ENCODE measurements at regions not wholly inside any gene's neighbourhood (a gene's known extent, or its start where the extent isn't known, plus 50 kb on each side); places are given as distances from the start of the nearest gene placed in this dataset.

DNA sequence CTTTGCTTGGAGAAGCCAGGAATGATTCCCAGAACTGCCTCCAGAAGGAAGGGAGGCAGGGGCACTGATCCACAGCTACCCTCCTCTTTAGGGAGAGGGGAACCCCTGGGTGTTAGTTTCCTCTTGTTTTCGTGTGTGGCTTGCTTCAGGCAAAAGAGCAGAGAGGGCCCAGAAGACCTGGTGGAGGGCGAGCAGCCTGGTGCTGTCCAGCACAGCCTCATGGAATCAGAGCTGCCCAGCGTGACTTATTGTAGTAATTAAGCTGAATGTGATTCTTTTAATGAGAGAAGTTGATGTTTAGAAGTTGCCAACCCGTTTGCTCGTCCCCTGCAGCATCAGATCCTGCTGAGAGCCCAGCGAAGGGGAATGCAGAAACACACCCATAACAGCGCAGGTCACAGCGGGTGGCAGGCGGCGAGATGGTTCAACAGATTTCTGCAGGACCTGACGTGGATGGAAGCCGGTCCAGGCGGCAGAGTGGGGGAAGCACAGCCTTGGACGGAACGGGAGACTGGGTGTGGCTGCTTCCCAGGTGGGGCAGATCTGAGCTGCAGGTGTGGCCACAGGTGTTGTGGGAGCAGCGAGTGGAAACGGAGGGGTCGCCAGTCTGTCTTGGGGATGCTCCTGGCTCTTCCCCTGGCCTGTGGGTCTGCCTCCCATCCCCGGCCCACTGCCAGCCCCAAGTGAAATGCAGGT lies 53.7 kb upstream of the SHH start:
- Histone ChIP-seq H4K20me1 (ENCODE audit: control insufficient read depth, insufficient read depth, low read depth, low read length) (no peaks in the 10 kb centered on the region), H3K27me3 (ENCODE audit: control insufficient read depth, low read length) (no peaks in the 10 kb centered on the region), H3K9me2 (replicated peaks; ENCODE audit: control insufficient read depth, low read length) (no peaks in the 10 kb centered on the region), H3K4me1 (ENCODE audit: control insufficient read depth, low read length) (no peaks in the 10 kb centered on the region), H3K9me3 (ENCODE audit: control insufficient read depth, insufficient read depth, low read length) (no peaks in the 10 kb centered on the region), H3K4me2 (ENCODE audit: low read length) (no peak overlapping the region), H3F3A (ENCODE audit: control insufficient read depth, insufficient read depth) (no peaks in the 10 kb centered on the region), H3K4me3 (ENCODE audit: low read length) (no peak overlapping the region), H3K79me2 (ENCODE audit: control insufficient read depth, low read length) (no peaks in the 10 kb centered on the region), H3K27ac (ENCODE audit: low read depth, low read length) (no peak overlapping the region), H3K36me3 (ENCODE audit: control insufficient read depth, low read length) (no peaks in the 10 kb centered on the region)
- no peak for TF ChIP-seq EZH2phosphoT487 (IDR thresholded peaks at IDR 0.05; ENCODE audit: borderline replicate concordance, low read length)
- TF ChIP-seq, protein P1, sequence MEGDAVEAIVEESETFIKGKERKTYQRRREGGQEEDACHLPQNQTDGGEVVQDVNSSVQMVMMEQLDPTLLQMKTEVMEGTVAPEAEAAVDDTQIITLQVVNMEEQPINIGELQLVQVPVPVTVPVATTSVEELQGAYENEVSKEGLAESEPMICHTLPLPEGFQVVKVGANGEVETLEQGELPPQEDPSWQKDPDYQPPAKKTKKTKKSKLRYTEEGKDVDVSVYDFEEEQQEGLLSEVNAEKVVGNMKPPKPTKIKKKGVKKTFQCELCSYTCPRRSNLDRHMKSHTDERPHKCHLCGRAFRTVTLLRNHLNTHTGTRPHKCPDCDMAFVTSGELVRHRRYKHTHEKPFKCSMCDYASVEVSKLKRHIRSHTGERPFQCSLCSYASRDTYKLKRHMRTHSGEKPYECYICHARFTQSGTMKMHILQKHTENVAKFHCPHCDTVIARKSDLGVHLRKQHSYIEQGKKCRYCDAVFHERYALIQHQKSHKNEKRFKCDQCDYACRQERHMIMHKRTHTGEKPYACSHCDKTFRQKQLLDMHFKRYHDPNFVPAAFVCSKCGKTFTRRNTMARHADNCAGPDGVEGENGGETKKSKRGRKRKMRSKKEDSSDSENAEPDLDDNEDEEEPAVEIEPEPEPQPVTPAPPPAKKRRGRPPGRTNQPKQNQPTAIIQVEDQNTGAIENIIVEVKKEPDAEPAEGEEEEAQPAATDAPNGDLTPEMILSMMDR (IDR thresholded peaks at IDR 0.05; ENCODE audit: low read depth, low read length, poor library complexity, severe bottlenecking) = no peak

GRCh38 chr7:155864991-155865690 lies 52.9 kb upstream of the SHH start:
- Histone ChIP-seq H3K27ac (ENCODE audit: low read depth, low read length) (no peak overlapping the region), H3K79me2 (ENCODE audit: control insufficient read depth, low read length) (no peaks in the 10 kb centered on the region), H3K4me1 (ENCODE audit: control insufficient read depth, low read length) (no peaks in the 10 kb centered on the region), H3K27me3 (ENCODE audit: control insufficient read depth, low read length) (no peaks in the 10 kb centered on the region), H3K4me2 (ENCODE audit: low read length) (no peak overlapping the region), H3F3A (ENCODE audit: control insufficient read depth, insufficient read depth) (no peaks in the 10 kb centered on the region), H4K20me1 (ENCODE audit: control insufficient read depth, insufficient read depth, low read depth, low read length) (no peaks in the 10 kb centered on the region), H3K9me2 (replicated peaks; ENCODE audit: control insufficient read depth, low read length) (no peaks in the 10 kb centered on the region), H3K4me3 (ENCODE audit: low read length) (no peak overlapping the region), H3K36me3 (ENCODE audit: control insufficient read depth, low read length) (no peaks in the 10 kb centered on the region), H3K9me3 (ENCODE audit: control insufficient read depth, insufficient read depth, low read length) (no peaks in the 10 kb centered on the region)
- no peak for TF ChIP-seq EZH2phosphoT487 (IDR thresholded peaks at IDR 0.05; ENCODE audit: borderline replicate concordance, low read length)
- TF ChIP-seq, protein P1 (IDR thresholded peaks at IDR 0.05; ENCODE audit: low read depth, low read length, poor library complexity, severe bottlenecking) = no peak

GRCh38 chr7:155864271-155864985 lies 52.2 kb upstream of the SHH start:
- Histone ChIP-seq H3K9me3 (ENCODE audit: control insufficient read depth, insufficient read depth, low read length) (no peaks in the 10 kb centered on the region), H3K27me3 (ENCODE audit: control insufficient read depth, low read length) (no peaks in the 10 kb centered on the region), H3K4me2 (ENCODE audit: low read length) (no peak overlapping the region), H3K4me3 (ENCODE audit: low read length) (no peak overlapping the region), H3F3A (ENCODE audit: control insufficient read depth, insufficient read depth) (no peaks in the 10 kb centered on the region), H3K79me2 (ENCODE audit: control insufficient read depth, low read length) (no peaks in the 10 kb centered on the region), H3K9me2 (replicated peaks; ENCODE audit: control insufficient read depth, low read length) (no peaks in the 10 kb centered on the region), H3K4me1 (ENCODE audit: control insufficient read depth, low read length) (no peaks in the 10 kb centered on the region), H3K27ac (ENCODE audit: low read depth, low read length) (no peak overlapping the region), H3K36me3 (ENCODE audit: control insufficient read depth, low read length) (no peaks in the 10 kb centered on the region), H4K20me1 (ENCODE audit: control insufficient read depth, insufficient read depth, low read depth, low read length) (no peaks in the 10 kb centered on the region)
- TF ChIP-seq, protein P1 (IDR thresholded peaks at IDR 0.05; ENCODE audit: low read depth, low read length, poor library complexity, severe bottlenecking) = no peak
- TF ChIP-seq EZH2phosphoT487 (IDR thresholded peaks at IDR 0.05; ENCODE audit: borderline replicate concordance, low read length) = no peak

Measured in DOHH2 (cell line).